Stimulated activated naive CD4-positive, alpha-beta T cell treated with Interleukin-2 at 50 U/mL for 16 hours (primary cell): ENCODE measurements at regions not wholly inside any gene's neighbourhood (a gene's known extent, or its start where the extent isn't known, plus 50 kb on each side); places are given as distances from the start of the nearest gene placed in this dataset.
"Not testable (repeated sequence)": the region's sequence is repeated elsewhere in the genome, so short reads cannot be mapped to it uniquely, and the experiment has no call there.

ENCODE experiments used
- DNase-seq: peaks from one replicate; lab custom pipeline; 2025; lab: John Stamatoyannopoulos, UW

GRCh38 chr21:38041493-38041892 is 125.2 kb upstream of the KCNJ6 start:
- no peak for DNase-seq

- no peak for DNase-seq
These were observed 126.0 kb upstream of the KCNJ6 start for GRCh38 chr21:38042246-38042645.

DNA sequence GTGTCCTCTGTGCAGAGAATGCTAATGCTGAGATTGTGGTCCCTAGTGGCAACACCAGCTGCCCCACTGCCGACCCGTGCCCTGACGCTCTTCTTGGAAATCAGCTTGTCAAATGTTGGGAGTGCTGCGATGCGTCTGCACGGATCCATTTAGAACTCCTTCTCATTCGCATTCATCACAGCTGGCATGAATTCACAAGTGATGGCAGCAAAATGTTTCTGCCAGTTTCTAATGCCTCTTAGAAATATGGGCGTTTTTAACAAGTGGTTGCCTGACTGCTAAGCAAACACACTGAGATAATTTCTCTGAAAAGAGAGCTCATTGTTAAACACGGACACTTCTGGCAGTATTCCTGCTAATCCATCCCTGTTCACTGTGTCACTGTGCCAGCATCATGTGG is 131.9 kb upstream of the KCNJ6 start:
- no peak for DNase-seq

DNA sequence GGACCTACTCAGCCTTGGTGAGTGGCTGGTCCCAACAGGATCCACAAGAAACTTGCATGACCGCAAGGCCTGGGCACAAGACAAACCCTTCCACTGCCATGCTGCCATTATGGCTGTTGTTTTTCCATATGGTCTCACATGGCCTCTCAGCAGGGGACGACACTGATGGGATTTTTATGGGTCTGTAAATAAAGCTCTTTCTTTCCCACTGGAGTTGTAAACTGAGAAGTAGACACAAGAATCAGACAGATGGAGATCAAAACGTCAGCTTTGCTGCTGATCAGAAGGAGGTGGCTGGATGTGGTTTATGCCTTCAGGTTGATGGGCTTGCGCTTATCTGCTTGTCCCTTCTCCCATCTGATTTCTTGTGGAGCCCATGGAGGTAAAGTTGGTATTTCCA is 138.1 kb upstream of the KCNJ6 start:
- no peak for DNase-seq

- no peak for DNase-seq
These were observed 140.2 kb upstream of the KCNJ6 start for GRCh38 chr21:38056481-38056880.

GRCh38 chr21:38057626-38058025 is 141.4 kb upstream of the KCNJ6 start:
- DNase-seq = no peak

GRCh38 chr21:38060533-38060932 is 144.3 kb upstream of the KCNJ6 start:
- DNase-seq = no peak

GRCh38 chr21:38067086-38067739 is 151.0 kb upstream of the KCNJ6 start:
- DNase-seq = no peak

- DNase-seq = no peak
These were observed 156.2 kb upstream of the KCNJ6 start for GRCh38 chr21:38072489-38072888.

GRCh38 chr21:38075833-38076587 is 159.8 kb upstream of the KCNJ6 start:
- DNase-seq = no peak

DNA sequence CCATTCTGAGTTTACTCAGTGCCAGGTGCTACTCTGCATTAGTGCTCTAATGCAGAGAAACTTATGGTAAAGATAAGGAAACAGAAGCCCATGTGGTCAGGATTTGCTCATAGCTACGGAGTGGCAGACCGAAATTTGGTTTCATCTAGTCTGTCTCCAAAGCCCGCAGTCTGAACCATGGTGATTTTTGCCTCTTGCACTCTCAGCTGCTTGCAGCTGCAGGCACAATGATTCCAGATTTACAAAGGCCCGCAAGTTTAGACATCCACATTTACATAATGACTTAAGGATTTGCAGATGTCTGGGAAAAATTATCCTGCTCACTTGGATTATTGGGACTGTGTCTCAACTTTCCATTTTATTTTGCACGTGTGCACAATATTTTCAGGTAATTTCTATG is 161.3 kb upstream of the KCNJ6 start:
- no peak for DNase-seq

GRCh38 chr21:38080888-38081287 is 164.6 kb upstream of the KCNJ6 start:
- no peak for DNase-seq

DNA sequence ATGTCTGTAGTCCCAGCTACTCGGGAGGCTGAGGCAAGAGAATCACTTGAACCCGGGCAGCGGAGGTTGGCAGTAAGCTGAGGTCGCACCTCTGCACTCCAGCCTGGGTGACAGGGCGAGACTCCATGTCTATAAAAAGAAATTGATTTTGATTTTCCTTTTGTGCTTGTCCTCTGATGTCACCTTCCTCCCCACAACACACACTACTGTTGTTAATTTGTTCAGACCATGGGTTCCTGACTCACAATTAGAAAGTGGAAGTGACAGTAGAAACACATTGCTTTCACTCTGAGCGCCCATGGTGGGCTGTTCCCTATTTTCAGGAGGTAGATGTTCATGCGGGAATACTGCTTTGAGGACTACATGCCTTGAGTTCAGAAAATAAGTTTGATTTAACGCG is 165.5 kb upstream of the KCNJ6 start:
- DNase-seq = no peak

GRCh38 chr21:38082936-38083485 is 166.8 kb upstream of the KCNJ6 start:
- DNase-seq = no peak

GRCh38 chr21:38083535-38083934 is 167.3 kb upstream of the KCNJ6 start:
- no peak for DNase-seq

- DNase-seq = no peak
These were observed 170.2 kb upstream of the KCNJ15 start for GRCh38 chr21:38086580-38086979.

GRCh38 chr21:38088916-38089762 is 167.7 kb upstream of the KCNJ15 start:
- no peak for DNase-seq

DNA sequence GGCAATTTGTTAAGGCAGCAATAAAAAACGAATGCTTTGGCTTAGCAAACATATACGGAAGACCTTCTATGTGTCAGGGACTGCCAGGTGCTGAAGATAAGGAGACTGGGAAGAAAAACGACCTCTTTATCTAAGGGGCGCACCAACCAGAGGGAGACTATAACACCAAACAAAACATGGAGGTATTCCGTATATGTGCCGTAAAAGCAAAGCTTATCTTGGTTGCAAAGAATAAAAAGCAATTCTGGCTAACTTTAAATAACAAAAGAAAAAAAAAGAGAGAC is 167.1 kb upstream of the KCNJ15 start:
- DNase-seq = no peak

- DNase-seq = not testable (repeated sequence)
These were observed 165.7 kb upstream of the KCNJ15 start for GRCh38 chr21:38091061-38091460.

DNA sequence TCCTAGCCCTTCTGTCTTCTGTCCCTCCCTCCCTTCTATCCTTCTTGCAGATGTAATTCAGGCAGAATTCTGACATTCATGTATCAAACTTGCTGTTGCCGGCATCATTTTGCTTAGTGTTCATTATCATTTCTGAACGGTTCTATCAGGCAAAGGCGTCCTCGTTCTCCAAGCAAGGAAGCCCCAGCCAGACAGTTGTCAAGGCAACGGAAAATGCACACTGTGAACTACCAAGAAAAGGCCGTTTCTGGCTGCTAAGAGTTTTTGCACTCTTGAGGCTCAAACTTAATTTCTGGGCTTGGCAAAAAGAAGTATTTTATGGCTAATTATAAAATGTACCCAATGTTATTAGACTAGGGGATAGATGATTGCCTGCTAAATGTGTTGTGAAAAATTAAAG is 164.7 kb upstream of the KCNJ15 start:
- DNase-seq = no peak

GRCh38 chr21:38095220-38095619 is 161.6 kb upstream of the KCNJ15 start:
- DNase-seq = no peak

DNA sequence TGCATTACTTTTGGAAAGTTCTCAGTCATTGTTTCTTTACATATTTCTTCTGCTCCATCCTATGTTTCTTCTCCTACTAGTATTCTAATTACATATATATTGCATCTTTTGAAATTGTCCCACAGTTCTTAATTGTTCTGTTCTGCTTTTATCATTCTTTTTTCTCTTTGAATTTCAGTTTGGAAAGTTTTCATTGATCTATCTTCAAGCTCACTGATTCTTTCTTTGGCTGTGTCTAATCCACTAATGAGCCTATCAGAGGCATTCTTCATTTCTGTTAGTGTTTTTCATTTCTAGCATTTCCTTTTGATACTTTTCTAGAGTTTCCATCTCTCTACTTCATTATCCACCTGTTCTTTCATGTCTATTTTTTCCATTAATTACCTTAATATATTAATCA is 159.0 kb upstream of the KCNJ15 start:
- no peak for DNase-seq
